Left cardiac atrium (tissue), 4 donors: ENCODE measurements at regions not wholly inside any gene's neighbourhood (a gene's known extent, or its start where the extent isn't known, plus 50 kb on each side); places are given as distances from the start of the nearest gene placed in this dataset.

ENCODE experiments used
- ATAC-seq, 2 donors: fragments of 200-7000 bp; cut with Tn5 transposase; one replicate each; pipeline ENCODE4 v1.9.1; 2020; ENCODE audit warnings: mild to moderate bottlenecking in 2 of 2, moderate library complexity in 2 of 2
- DNase-seq: peaks from one replicate; pipeline ENCODE4 v3.0.0-alpha.2; 2020
- intact Hi-C, 2 donors: fragments of 100-400 bp; cut with DNase I; formaldehyde crosslinking; loops; one replicate each; pipeline versions ENCODE4 v1.14.1 to v1.15.1; 2022 to 2023
- donor health status: DM: no; HTN: yes; CAD: no.
- donor health status: DM: no; HTN: yes; CAD: no; lungs with severe emphysema.
- donor health status: DM: yes; HTN: yes; CAD: no.
- donor health status: Dilated cardiomyopathy.

DNA sequence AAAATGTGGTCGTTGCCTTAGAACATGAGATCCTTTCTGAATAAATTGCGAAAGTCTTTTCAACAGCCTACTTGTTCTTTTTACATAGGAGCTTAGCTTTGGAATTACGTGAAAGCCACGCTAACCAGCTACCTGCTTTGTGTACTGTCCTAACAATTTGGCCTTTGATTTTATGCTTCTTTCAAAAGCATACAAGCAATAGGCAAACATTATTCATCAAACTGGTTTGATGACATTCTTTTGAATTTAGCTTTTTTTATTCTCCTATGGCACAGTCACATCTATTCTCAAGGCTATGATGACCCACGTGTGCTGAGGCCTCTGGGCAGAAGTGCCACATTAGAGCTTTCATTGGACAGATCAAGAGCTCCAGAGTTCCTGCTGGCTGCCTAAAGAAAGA is 178.0 kb upstream of the DPT start:
- DNase-seq: no peak
- no peak for ATAC-seq
- intact Hi-C loops: no loop called here

DNA sequence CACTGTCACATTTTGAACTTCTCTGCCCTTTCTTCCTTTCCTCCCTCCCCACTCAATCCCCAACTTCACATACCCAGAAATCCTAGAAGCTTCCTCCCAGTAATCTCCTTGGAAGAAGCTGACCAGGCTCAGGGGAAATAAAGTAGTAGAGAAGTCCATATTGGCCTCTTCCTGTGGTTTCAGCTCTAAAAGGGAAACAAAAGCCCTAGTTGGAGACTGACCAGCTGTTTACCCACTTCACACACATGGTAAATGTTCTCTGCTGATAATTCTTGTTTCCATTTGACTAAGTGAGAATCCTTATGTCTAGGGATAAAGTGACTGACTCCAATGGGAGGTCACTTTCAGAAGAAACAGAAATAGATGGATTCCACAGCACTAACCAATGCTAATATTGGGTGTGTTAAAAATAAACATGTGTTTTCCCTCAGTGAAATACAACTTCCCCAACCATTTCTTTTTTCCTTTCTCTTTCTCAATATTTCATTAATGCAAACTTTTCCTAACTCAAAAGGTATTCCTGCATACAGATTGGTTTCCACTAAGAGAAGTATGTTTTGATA is 178.9 kb upstream of the DPT start:
- ATAC-seq (peak; percentile 17 to 71), DNase-seq (no peak)
- intact Hi-C loops: no loop called here

DNA sequence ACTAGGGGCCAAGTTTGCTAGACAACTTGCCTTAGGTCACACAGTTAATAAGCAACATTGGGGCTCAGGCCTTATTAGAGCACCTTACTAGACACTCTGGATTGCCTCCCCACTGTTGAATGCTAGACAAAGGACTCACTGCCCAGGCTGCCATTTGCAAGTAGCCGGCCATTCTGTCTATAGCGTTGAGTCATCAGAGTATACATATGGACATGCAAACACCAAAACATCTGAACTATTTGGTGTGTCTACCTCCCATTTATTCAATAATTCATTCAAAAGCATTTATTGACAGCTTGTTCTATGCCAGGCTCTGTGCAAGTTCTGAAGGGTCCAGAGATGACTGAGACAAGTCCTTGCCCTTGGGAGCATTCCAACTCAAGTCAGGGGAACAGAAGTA is 181.4 kb upstream of the DPT start:
- no peak for ATAC-seq
- intact Hi-C loops: no loop called here
- DNase-seq: no peak

DNA sequence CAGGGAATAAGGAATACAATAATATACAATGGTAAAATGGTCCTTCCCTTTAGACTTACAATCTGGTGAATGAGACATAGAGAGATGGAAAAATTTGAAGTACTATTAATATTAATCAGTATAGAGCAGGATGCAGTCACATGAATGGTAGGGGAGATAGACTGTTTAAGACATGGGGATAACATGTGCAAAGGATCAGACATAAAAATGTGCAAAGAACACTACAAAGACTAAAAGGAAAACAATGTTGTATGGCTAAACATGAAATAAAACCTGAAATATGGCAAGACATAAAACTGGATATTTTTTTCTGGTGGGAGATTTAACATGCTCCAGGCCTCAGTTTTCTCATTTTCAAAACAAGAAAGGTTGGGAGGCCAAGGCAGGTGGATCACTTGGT is 182.4 kb upstream of the DPT start:
- ATAC-seq (no peak), DNase-seq (no peak)
- intact Hi-C loops: no loop called here

DNA sequence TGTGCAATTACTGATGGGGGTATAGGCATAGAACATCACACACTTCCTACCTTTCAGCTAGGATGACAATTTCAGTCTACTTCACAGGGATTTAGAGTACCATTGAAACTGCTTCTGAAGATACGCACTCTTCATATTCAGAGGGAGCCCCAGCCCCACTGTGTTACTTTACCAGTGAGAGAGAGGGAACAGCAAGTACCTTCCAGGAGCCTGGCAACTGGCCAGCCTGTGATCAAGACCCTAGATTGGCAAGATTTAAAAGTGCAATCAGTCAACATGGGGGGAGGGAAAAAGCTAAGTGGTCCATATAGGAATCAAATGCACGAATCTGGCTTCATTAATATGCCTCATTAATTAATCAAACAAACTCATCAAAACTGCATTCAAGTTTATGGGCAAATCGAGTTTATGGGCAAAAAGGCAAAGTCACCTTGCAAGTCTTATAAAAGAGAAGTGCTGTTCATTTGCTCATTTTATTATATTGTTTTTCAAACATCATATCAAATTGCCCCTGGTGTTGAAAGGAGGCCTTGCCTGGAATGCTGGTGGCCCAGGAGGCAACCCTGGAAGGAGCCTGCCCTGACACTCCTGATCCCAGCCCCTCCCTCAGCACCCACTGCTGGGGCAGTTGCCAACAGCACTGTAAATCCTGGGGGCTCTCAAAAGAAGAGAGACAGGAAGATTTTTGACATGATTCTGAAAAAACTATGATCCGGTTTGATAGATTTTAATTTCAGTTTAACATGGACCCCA is 184.9 kb upstream of the DPT start:
- intact Hi-C loops: no loop called here
- no peak for DNase-seq
- ATAC-seq: no peak

DNA sequence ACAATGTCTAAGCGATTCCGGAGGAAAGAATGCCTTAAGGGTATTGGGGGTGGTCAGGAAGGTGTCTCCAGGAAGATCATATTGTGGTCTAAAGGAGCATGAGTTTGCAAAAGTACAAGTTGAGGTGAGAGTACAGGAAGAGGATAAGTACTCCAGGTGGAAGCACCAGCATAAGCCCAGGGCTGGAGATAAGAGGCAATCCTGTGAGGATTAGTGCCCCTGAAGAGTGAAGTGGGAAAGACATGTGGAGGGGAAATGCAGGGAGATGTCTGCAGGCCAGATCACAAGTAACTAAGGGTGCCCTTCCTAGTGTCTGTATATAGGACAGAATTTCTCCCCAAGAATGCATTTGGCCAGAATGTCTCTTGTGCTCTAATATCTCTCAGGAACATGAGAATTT is 188.3 kb upstream of the DPT start:
- no peak for ATAC-seq
- DNase-seq: no peak
- intact Hi-C loops: no loop called here

DNA sequence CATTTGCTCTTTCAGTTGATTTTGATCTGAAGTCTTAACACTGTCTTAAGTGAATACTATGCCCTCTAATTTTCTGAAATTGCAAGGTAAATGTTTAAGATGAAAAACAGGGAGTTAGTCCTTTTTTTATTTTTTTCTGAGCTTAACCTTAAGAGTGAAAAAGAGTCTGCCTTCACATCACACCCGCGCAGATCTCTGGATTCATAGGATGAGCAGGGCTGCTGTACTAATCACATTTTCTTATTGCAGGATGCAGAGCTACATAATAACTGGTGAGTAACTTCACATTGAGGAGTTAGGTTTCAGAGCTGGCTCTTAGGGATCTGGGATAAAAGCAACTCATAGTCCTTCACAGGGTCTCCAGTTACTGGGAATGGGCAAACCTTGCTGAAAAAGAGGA is 188.7 kb upstream of the ATP1B1 start:
- DNase-seq (no peak), ATAC-seq (no peak)
- intact Hi-C loops: no loop called here

DNA sequence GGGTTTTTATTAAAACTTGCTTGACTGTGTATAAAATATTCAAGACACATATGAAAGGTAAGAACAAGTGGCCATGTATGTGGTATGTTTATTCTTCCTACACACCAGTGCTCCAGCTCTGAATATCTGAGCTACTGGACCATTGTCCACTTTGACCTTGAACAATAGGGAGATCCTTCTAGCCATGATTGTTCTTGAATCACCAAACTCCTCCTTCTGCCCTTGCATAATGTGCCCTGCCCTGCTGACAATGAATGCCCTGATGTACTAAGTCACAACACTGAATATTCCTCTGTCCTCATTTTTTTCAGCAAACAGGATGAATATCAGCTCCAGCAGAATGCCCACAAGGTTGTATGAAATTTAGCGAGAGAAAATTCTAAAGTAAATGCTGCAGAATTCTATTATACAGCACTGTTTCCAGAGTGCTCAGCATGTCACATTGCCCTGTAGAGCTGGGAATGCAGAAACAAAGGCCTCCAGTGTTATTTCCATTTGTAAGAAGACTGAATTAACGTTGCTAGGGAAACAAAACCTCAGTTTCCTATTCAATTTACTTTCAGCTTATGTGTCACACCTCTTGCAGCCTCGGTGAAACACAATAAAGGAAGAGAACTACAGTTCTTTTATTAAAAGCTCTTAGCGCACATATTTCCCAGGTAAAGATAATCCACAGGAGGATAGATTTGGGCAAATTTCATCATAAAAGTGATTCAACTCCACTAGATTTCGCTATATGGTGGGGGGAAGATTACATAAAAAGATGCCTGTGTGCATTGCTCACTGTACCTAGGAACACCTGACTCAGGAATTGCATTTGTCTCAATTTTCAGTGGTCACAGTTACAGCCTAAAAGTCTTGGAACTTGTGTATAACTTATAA is 187.4 kb upstream of the ATP1B1 start:
- intact Hi-C loops: no loop called here
- ATAC-seq (no peak), DNase-seq (no peak)

DNA sequence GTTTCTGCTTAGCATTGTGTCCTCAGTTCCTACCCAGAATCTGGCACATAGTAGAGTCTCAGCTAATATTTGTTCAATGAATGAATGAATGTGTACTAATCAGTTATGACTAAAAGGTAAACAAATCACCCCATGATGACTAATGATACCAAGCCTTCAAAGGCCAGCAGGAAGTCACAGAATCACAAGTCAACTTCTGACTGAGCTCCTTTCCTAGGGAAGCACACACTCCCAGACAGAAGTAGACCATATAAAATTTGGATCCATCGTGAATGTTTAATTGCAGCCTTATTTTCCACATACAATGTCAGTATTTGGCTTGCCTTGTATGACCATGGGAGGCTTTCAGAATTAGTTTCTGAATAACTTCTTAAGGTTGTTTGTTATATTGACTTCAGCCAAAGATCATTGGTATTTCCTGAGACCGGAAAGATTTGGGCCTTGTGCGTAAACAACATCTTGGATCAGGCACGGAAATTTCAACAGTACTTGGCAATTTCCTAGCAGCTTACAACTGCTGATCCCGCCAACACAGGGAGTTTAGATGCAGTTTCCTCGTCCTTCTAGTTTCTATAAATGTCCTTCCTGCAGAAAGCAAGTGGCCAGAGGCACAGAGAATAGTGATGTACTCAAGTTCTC is 185.9 kb upstream of the ATP1B1 start:
- intact Hi-C loops: no loop called here
- ATAC-seq (peak; percentile 85 to 88), DNase-seq (peak; percentile 28)

DNA sequence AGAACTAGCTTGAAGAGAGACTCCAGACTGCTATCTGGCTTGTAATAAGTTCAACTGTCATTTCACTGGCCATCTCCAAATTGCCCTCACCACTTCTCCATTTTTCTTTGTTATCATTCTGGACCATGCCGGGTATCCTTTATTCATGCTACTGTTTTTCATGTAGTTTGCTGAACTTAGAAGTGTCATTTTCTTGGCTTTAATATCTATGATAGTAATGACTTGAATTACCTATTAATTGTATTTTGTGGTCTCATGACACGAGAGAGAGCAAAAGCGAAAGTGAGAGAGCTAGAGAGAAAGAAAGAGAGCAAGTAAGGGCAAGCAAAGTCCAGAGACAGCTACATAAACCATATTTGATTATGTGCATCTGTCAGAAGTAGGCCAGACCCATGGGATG is 184.9 kb upstream of the ATP1B1 start:
- no peak for ATAC-seq
- intact Hi-C loops: no loop called here
- DNase-seq: no peak

DNA sequence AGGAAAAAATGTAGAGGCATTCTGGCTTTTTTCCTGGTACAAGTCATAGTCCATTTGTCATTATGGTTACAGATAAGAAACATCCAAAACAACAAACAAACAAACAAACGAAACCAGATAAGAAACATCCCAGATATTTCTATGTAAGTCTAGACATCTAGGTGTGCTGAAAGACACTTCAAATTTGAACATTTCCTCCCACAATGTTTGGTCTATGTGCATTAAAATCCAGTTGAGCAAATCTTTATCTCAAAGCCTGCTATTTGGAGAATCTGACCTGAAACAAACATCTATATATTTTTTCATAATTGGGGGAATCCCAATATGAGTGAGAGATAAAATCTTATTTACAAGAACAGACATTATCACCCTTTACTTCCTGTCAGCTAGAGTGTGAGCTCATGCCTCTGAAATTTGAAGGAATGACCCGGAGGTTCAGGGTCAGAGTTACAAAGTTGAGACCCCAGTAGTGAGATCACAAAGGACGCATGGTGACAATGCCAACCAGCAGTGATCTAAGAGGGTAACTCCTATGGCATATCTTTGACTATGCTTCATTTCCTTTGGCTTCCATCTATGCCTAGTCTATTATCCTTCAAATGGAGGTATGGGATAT is 182.9 kb upstream of the ATP1B1 start:
- no peak for DNase-seq
- intact Hi-C loops: no loop called here
- no peak for ATAC-seq

DNA sequence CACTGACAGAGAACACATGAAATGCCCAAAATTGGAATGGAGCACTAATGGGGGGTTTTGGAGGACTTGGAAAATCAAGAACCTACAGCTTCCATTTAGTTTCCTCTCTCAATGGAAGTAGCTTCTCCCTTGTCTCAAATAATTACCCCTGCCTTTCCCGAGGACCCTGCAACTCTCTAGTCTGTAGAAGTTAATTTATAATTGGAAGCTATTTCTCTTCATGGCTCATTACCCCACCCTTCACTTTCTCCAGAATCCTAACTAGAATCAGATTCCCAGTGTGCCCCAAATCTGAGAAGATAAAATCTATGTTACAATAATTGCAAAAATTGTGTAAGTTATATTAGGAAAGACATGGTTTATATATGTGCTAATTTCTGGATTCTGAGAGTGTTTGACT is 181.5 kb upstream of the ATP1B1 start:
- intact Hi-C loops: no loop called here
- ATAC-seq: no peak
- no peak for DNase-seq

DNA sequence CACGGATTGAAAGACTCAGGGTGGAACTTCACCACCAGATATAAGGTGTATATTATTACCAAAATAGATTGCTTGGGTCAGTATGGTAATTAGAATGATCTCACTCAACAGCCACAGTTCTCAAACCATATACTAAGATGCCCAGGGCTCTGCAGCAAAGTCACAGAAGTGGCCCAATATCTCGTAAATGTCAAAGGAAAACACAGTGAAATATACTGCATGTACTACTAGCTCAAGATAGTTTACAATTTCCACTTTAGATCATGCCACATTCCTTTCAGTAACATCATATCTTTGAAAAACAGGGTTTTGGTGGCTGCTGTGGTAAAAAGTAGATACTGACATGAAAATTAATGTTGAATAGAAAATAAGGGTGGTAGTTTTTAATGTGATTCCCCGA is 180.3 kb upstream of the ATP1B1 start:
- intact Hi-C loops: no loop called here

DNA sequence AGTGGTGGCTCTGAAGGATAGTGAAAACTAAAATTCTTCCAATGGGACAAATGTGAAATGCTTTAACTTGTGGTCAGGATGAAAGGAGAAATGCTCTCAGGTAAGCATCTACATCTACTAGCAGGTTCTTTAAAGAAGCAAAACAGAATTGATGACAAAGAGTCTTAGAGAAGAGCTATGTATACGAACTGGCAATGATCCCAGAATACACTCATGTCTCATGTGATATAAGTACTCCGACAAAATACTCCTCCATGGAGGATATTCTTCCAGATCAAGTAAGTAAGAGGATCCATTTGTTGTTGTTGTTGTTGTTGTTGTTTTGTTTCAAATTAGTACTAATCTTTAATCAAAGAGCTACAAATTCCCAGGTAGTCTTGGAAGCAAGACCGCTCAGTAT is 174.0 kb upstream of the ATP1B1 start:
- ATAC-seq (no peak), DNase-seq (no peak)
- intact Hi-C loops: no loop called here

More for the DNA sequence above, 180.3 kb upstream of the ATP1B1 start:
- no peak for DNase-seq
- no peak for ATAC-seq

DNA sequence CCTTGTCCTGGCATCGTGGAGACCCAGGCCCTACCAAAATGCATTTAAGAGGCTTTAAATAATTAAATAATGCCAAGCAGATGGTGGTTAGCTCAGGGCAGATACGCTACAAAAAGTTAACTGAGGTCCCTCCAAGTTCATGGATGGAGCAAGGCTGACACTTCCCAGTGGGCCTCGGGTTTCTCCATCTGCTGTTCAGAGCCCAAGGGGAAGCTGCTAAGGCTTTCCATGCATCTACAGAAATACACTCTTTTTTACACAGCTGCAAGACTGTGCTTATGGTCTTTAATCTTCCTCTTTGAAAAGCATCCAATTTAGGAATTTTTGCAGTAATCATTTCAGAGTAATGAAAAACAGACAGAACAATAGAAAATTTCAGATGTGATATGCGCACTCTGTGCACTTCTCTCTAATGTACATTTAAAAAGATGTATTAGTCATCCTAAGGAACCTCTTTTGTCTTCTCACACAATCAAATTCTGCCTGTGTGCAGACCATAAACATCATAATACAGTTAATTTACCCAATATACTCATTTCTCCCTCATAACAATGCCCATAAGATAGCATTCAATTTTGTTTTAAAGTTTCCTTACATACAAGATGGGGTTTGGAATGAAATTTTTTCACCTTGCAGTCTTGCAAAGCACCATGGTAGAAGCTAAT is 173.2 kb upstream of the ATP1B1 start:
- no peak for ATAC-seq

DNA sequence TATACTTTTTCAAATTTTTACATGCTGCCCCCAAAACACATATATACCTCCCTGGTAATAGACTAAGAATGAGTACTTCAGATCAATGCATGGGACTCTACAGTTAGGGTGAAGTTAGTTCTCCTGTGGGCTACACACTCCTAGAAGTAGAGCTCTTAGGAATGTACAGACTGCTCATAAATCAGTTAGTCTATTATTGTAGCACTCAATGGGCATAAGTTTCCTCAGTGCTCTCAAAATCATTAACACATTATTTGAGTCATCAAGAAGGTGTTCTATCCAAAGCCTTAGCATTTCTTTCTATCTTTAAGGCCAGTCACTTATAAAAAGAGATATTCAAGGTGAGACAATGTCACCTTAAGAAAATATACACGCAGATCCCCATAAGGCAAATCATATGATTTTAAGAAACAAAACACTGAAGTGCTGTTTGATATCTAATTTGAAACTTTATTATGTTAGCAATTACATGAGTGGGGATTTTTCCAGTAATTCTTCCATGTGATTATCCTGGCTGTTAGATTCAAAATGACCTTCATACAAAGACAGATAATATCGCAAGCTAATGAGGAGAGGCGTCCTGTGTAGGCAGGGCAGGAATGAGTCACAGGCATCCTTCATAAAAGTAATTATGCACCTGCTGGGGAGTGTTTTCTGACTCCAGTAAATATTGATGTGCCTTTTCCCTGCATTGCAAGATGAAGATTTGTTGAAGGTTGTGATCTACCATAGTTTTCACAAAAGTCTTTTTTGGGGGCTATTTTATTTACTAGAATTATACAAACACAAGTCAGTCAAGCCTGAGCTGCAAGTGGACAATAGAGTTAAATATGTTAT is 167.2 kb upstream of the ATP1B1 start:
- DNase-seq (no peak), ATAC-seq (peak in 1 of 2 donors; percentile 44)
- intact Hi-C loops: no loop called here

More for the DNA sequence above, 173.2 kb upstream of the ATP1B1 start:
- no peak for DNase-seq
- intact Hi-C loops: no loop called here

DNA sequence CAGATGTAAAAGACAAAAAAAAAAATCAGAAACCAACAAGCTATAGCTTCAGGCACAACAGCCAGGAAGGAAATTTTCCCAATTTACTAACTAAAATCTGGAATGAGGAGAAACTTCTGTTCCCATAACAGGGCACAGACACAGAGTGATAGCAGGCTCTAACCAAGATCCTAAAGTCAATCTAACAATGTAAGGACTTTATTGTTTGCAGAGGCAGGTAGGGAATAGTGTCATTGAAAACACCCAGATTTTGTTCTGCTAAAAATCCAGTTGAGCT is 166.6 kb upstream of the ATP1B1 start:
- DNase-seq (no peak), ATAC-seq (no peak)
- intact Hi-C loops: loop anchor here in 1 of 2 donors (10.0 kb wide), 1 partner anchor 165 kb away; the partner anchor contains the start of gene ATP1B1

DNA sequence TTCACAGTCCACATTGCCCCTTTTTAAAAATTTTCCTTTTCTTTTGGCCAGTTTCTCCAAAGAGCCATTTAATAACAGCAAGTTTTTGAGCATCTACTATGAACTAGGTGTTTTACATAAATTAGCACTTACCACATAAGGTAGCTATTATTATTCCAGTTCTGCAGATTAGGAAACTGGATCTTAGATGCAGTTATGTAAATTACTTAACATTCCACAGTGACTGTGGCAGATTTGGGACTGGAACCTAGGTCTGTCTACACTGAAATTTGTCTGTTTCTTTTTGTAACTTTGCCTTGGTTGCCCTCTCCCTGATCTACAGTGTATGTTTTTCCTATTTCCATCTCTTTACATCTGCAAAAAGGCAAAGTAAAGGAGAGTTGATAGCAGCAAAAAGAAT is 164.8 kb upstream of the ATP1B1 start:
- DNase-seq: no peak
- intact Hi-C loops: loop anchor here in 1 of 2 donors (10.0 kb wide), 1 partner anchor 163 kb away; the partner anchor contains the start of gene ATP1B1
- no peak for ATAC-seq
